Middle frontal gyrus (tissue), 1 donor: ENCODE measurements at regions not wholly inside any gene's neighbourhood (a gene's known extent, or its start where the extent isn't known, plus 50 kb on each side); places are given as distances from the start of the nearest gene placed in this dataset.
"Not testable (repeated sequence)": the region's sequence is repeated elsewhere in the genome, so short reads cannot be mapped to it uniquely, and the experiment has no call there.

Source experiments
- DNase-seq: peaks from one replicate; pipeline ENCODE4 v3.0.0-alpha.2; 2015; ENCODE audit warnings: low spot score; ENCODE audit errors: extremely low spot score

GRCh38 chr12:114834621-114835020 lies 150.6 kb upstream of the TBX3 start:
- no peak for DNase-seq

- DNase-seq: no peak
Measured at GRCh38 chr12:114829833-114830232, 145.9 kb upstream of the TBX3 start.

DNA sequence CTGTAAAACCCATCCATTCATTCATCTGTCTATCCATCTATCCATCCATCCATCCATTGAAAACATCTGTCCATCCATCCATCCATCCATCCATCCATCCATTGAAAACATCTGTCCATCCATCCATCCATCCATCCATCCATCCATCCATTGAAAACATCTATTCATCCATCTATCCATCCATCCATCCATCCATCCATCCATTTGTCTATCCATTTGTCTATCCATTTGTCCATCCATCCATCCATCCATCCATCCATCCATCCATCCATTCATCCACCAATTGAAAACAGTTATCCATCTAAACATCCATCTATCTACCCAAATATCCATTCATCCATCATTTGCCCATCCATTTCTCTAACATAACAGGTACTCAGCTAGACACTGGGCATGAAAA lies 145.3 kb upstream of the TBX3 start:
- not testable (repeated sequence) for DNase-seq

GRCh38 chr12:114827461-114827860 lies 143.5 kb upstream of the TBX3 start:
- no peak for DNase-seq

DNA sequence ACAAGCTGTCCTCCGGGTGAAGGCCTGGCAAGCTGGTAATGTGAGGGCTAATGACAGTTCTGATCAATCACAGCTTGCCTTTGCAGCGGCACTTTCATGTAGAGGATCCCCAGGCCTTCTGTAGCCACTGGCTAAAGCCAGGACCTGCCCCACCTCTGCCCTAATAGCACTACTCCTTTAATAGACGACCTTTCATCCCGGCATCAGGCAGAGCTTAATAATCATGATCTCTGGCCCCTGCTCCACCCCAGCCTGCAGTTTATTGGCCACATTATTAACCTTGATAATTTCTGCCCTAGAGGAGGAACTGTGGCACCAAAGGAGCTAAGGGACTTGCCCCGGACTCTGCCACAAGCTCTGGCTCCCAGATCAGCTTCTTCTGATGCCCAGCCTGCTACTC lies 142.3 kb upstream of the TBX3 start:
- DNase-seq: no peak

- no peak for DNase-seq
Measured at GRCh38 chr12:114823724-114824123, 139.7 kb upstream of the TBX3 start.

DNA sequence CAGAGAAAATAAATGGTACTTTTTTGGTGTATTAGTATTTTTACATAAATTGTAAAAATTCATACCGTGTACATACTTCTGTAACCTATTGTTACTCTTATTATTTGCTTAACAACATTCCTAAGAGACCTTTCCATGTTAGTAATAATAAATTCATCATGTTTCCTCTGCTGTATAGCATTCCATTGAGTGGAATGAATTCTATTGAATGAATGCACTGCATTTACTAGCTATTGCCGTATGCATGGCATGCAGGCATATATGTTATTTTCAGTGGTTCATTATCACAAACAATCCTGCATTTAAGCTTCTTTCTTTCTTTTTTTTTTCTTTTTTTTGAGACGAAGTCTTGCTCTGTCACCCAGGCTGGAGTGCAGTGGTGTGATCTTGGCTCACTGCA lies 137.6 kb upstream of the TBX3 start:
- DNase-seq: no peak

GRCh38 chr12:114820796-114821195 lies 136.8 kb upstream of the TBX3 start:
- DNase-seq: no peak

- no peak for DNase-seq
Measured at GRCh38 chr12:114817571-114818425, 133.8 kb upstream of the TBX3 start.

GRCh38 chr12:114815026-114815795 lies 131.2 kb upstream of the TBX3 start:
- no peak for DNase-seq

DNA sequence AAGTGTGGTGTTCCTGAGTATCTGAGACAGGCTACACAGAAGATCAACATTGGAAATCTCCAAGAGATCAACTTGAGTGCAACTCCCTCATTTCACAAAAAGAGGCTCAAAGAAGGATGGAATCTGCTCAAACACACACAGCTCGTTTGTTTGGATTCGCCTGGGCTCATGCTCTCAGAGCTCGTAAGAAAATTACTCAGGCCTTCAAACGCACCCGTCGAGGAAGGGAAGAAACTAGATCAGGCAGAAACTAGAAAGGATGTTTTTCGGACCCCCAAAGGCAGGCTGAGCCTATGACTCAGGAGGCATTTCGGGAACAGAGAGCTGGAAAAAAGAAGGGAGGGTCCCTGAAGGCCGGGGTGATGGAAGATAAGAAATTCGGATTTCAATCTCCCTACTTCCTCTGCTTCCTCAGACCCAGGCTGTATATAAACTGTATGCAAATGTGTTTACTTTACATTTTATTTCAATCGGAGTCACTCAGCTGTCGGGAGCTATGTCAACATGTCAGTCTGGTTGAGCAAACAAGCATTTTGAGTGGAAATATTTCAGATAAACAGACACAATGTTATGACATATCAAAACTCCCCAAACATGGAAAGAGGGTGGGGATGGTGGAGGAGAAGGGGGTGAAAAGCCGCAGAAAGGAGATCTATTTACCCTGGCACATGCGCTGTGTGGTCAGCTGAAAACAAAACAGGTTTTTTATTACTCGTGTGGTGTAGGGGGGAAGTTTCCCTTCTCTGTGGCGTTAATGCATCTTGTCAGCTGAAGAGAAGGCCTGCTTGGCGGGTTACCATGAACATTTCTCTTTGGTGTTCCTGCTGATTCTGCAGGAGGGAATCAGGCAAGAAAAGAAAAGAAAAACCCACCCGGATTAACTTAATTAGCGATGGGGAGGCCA lies 129.1 kb upstream of the TBX3 start:
- DNase-seq: peak; percentile 8

GRCh38 chr12:114812384-114812783 lies 128.4 kb upstream of the TBX3 start:
- no peak for DNase-seq

DNA sequence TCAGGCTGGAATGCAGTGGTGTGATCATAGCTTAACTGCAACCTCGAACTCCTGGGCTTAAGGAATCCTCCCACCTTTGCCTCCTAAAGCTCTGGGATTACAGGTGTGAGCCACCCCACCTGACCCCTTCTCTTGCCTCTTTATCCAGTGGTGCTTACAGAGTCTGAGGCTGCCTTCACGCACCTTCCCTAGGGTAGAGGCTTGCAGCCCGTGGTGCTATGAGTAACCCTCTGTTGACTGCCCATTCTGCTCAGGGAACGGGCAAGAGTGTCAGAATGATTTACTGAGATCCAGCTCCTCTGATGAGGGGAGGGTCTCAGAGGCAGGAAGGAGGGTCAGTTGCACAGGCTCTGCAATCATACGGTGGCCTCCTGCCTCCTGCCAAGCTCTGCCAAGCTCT lies 125.1 kb upstream of the TBX3 start:
- DNase-seq: no peak

DNA sequence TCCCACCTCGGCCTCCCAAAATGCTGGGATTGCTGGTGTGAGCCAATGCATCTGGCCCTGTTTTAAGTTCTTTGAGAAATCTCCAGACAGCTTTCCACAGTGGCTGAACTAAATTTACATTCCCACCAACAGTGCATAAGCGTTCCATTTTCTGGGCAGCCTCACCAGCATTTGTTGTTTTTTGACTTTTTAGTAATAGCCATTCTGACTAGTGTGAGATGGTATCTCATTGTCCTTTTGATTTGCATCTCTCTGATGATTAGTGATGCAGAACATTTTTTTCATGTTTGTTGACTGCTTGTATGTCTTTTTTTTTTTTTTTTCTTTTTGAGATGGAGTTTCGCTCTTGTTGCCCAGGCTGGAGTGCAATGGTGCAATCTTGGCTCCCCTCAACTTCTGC lies 117.4 kb upstream of the TBX3 start:
- DNase-seq: not testable (repeated sequence)

GRCh38 chr12:114800566-114800965 lies 116.6 kb upstream of the TBX3 start:
- DNase-seq: not testable (repeated sequence)

DNA sequence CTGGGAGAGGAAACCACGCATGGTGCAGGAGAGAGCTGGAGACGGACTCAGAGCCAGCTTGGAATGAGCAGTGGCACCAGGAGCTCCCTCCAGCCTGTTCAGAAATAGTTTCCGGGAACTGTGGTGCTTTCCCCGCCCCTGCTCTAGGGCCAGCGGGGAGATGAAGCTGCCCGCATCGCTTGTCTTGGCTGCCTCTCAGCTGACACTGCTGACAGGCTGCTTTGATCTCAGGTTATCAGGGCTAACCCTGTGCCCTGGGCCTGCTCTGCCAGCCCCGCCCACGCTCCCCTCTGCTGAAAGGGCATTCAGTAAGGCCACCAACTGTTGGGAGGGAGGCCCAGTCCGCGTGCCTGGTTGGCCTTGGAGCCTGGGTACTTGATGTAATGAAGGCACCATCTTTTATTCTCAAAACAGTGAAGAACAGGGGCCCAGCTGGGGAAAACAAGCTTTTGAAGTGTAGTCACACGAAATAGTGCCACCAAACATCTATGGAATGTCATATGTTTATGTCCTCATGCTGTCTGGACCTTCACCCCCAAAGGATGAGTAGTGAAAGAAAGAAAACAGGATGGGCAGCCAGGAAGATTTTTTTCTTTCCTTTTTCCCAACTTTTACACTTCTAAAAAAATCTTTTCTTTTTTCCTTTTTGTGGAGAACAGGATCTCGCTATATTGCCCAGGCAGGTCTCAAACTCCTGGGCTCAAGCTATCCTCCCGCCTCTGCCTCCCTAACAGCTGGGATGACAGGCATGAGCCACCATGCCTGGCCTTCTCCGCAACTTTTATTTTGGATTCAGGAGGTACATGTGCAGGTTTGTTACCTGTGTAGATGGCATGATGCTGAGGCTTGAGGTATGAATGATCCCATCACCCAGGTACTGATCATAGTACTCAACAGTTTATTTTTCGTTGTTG lies 115.9 kb upstream of the TBX3 start:
- DNase-seq: no peak

DNA sequence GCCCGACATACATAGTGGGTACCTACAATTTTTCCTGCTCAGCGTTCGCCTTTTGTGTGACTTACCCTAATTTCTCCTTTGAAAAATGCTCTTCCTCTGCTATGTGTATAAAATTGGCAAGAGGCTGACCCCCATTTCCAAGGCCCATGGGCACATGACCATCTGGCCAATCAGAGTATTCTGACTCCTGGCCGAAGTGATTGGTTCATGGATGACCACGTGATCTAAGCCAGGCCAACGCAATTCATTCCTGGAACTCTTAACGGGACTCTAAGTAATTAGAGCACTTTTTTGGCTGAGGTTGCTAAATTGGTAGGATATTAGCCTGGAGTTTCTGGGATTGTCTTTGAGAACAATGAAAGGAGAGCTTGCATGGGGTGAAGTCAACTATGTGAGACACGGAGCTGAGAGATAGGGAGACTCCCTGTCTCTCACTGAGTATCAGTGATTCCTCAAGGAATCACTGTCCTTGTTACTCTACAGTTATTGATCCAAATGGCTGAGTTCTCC lies 110.1 kb upstream of the TBX3 start:
- no peak for DNase-seq

DNA sequence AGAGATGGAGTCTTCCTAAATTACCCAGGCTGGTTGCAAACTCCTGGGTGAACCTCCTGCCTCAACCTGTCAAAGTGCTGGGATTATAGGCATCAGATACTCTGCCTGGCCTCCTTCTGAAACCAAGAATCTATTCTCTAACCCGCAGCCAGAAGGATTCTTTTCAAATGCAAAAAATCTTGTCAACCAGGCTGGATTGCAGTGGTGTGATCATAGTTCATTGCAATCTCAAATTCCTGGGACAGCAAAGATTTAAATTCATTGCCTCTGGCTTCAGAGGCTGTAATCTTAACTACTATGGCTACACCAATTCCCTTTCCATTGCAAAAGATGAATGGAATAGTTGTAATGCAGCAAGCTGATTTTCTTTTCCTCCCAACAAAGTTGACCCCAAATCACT lies 106.3 kb upstream of the TBX3 start:
- no peak for DNase-seq

DNA sequence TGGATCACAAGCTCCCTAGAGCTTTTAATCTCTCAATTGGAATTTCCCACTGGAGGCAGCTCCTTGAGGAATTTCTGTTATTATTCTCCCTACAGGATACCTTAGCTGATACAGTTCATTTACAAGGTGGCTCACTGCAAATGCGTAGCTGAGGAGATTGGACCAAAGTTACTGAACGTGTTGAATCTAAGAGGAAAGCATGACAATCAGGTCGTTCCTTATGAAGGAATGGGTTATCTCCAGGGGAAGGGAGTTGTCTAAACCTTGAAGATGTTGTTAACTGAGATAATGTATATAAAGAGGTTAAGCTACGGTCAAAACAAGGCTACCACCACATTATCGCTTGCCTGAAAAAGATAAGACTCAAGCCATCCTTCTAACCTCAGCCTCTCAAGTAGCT lies 105.8 kb upstream of the TBX3 start:
- no peak for DNase-seq

DNA sequence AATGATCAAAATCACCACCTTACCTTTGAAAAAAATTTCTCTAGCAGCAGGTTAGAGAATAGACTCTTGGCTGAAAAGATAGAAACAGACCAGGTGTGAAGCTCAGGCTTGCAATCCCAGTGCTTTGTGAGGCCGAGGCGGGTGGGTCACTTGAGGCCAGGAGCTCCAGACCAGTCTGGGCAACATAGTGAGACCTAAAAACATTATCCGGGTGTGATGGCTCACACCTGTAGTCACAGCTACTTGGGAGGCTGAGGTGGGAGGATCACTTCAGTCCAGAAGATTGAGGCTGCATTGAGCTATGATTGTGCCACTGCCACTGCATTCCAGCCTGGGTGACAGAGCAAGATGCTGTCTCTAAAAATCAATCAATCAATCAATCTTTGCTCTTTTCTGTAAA lies 105.3 kb upstream of the TBX3 start:
- no peak for DNase-seq
